HG02610 (cell line): ENCODE measurements at regions not wholly inside any gene's neighbourhood (a gene's known extent, or its start where the extent isn't known, plus 50 kb on each side); places are given as distances from the start of the nearest gene placed in this dataset.
"Not testable (repeated sequence)": the region's sequence is repeated elsewhere in the genome, so short reads cannot be mapped to it uniquely, and the experiment has no call there.

Experiments
- ATAC-seq: cut with Tn5 transposase; IDR thresholded peaks from one replicate; pipeline ENCODE4 v1.9.1; 2021; ENCODE audit warnings: mild to moderate bottlenecking, moderate library complexity; ENCODE audit not compliant: unreplicated experiment

- ATAC-seq = no peak
Observed at GRCh38 chr1:113292603-113293255, 97.6 kb upstream of the MAGI3 start.

DNA sequence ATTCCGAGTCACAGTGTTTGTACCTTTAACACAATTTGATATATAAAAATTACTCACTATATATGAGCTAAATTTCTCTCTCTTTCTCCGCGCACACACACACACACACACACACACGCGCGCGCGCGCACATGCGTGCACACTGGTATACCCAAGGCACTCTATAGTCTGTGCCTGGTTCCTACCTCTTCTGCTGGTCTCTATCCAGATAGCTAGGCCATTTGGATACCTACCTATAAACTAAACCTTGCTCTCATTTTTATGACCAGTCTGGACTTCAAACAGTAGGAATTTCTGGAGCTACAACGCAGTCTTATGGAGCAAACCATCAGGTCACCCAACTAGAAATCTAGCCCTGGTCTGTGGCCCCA is 97.1 kb upstream of the MAGI3 start:
- ATAC-seq = no peak

DNA sequence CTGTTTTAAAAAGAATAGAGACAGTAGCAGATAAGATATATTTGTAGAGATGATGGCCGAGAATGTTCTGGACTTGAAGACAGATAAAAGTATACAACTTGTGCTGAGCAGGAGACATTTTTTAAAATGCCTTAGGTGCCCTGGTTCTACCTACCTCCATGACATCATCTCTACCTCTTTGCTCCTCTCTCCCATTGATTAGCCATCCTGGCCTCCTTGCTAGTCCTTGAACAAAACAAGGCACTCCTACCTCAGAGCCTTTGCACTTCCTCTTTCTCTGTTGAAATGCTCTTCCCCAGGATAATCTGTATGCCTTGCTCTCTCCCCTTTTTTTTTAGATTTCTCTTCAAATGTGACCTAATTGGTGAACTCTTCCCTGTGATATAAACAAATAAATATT is 92.6 kb upstream of the MAGI3 start:
- ATAC-seq = no peak

- ATAC-seq = no peak
Observed at GRCh38 chr1:113298941-113299340, 91.4 kb upstream of the MAGI3 start.

GRCh38 chr1:113302636-113303035 is 87.7 kb upstream of the MAGI3 start:
- no peak for ATAC-seq

DNA sequence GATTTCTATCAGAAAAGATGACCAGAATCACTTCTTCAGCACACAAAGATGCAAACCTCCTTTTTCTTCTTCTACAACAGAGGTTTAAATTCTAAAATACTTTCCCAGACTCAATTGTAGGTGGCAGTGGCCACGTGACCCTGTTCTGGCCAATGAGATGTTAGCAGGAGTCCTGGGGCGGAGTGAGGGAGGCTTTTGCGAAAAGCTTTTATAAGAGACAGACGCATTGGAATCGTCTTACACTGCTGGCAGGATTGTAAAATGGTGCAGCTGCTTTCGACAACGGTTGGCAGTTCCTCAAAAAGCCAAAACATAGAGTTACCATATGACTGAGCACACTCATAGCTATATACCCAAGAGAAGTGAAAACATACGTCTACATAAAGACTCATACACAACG is 87.0 kb upstream of the MAGI3 start:
- no peak for ATAC-seq

DNA sequence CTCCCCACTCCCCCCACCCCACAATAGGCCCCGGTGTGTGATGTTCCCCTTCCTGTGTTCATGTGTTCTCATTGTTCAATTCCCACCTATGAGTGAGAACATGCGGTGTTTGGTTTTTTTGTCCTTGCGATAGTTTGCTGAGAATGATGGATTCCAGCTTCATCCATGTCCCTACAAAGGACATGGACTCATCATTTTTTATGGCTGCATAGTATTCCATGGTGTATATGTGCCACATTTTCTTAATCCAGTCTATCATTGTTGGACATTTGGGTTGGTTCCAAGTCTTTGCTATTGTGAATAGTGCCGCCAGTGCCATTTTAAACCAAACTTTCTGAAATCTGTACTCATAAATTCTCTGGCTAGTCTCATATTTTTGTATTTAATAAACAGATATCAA is 85.3 kb upstream of the MAGI3 start:
- ATAC-seq = not testable (repeated sequence)

DNA sequence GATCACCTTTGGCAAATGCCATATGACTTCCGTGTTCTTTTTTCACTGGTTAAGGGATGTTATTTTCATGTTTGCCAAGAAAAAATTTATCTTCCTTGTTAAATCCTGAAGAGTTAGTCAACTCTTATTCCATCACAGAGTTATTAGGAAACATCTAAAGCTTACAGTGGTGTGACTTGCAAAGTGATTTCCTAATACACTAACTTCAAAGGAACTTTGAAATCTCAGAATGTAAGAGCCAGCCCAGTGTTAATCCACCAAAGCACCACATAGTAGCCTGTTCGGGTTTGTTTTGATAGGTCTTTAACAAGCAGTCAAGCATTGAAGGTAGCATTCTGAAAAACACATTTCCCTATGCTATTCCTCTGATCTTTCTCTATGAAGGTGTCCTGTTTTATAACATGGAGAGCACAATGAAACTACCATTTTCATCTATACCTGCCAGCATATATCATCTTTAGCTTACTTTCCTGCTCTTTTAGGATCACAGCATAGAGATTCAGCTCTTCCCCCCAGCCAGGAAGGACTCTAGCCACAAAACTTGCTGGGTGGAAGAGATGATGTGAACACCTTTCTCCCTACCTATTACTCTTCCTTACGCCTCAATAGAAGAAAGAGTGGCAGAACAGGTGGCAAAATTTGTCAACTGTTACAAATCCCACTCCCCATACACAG is 82.4 kb upstream of the MAGI3 start:
- no peak for ATAC-seq

DNA sequence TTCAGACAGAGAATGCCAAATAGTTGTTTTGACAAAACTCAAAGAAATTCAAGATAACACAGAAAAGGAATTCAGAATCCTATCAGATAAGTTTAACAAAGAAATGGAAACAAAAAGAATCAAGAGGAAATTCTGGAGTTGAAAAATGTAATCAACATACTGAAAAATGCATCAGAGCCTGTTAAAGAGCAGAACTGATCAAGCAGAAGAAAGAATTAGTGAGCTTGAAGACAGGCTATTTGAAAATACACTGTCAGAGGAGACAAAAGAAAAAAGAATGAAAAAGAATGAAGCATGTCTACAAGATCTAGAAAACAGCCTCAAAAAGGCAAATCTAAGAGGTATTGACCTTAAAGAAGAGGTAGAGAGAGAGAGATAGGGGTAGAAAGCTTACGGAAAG is 77.7 kb upstream of the MAGI3 start:
- ATAC-seq = not testable (repeated sequence)

DNA sequence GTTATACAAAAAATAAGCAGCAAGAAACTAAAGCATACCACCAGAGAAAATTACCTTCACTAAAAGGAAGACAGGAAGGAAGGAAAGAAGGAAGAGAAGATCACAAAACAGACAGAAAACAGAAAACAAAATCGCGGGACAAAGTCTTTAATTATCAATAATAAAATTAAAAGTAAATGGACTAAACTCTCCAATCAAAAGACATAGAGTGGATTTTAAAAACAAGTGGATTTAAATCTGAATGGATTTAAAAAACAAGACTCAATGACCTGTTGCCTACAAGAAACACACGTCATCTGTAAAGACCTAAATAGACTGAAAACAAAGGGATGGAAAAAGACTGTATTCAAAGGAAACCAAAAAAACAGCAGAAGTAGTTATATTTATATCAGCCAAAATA is 75.7 kb upstream of the MAGI3 start:
- no peak for ATAC-seq

DNA sequence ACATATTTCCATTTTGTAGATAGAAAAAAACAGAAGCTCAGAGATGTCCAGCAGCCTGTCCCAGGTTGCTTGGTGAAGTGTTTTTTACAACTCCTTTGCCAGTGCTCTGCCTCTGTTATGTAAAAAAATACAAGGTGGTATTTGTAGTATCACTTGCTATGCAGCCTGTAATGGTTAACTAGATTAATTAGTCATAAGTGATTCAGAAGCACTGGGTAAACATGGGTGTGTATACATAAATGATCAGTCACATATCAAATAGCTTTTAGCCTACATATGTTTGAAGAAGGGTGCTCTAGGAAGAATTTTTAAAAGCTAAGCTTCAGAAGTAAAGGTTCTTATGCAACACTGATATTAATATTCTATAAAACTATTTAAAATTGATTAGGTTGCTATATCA is 70.0 kb upstream of the MAGI3 start:
- ATAC-seq = no peak

- ATAC-seq = no peak
Observed at GRCh38 chr1:113320972-113321680, 69.2 kb upstream of the MAGI3 start.

DNA sequence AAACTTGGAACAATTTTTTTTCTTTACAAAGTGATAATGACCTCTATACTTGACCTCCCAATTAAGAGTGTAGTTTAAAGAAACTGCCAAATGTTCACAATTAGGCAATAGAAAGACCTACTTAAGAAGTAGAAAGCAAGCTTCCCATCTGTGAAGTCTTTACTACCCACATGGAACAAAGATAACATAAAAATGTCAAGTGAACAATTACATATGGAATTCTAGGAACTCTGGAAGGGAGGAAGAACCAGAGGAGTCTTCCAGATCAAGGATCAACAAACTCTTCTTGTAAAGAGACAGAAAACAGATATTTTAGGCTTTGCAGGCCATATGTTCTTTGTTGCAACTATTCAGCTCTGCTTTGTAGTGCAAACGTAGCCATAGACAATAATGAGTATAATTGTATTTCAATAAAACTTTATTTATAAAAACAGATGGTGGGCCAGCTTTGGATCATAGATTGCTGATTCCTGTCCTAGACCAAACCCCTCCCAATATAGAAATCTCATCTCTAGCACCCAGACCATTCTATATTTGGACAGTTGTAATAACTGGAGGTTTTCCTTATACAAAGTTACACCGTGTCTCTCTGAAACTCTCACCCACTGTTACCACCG is 68.4 kb upstream of the MAGI3 start:
- no peak for ATAC-seq

- ATAC-seq = no peak
Observed at GRCh38 chr1:113322439-113322838, 67.9 kb upstream of the MAGI3 start.

DNA sequence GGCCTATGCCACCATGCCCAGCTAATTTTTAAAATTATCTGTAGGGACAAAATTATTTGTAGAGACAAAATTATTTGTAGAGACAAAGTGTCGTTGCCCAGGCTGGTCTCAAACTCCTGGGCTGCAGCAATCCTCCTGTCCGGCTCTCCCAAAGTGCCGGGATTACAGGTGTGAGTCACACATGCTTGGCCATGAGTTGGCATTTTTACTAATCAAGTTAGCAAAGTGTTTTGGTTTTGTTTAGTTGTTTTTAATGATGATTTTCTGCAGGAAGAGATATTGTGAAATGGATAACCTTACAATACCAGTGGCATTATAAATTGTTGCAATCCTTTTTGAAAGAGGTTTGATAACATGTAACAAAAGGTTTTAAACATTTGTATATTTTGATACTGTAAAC is 65.3 kb upstream of the MAGI3 start:
- ATAC-seq = no peak

DNA sequence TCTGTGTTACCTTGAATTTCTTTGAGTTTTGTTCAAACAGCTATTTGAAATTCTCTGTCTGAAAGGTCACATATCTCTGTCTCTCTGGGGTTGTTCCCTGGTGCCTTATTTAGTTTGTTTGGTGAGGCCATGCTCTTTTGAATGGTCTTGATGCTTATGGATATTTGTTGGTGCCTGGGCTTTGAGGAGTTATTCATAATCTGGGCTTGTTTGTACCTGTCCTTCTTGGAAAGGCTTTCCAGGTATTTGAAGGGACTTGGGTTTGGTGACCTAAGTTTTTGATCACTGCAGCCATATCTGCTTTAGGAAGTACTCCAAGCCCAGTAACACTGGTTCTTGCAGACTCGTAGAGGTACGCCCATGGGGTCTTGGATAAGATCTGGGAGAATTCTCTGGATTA is 63.3 kb upstream of the MAGI3 start:
- ATAC-seq = no peak

DNA sequence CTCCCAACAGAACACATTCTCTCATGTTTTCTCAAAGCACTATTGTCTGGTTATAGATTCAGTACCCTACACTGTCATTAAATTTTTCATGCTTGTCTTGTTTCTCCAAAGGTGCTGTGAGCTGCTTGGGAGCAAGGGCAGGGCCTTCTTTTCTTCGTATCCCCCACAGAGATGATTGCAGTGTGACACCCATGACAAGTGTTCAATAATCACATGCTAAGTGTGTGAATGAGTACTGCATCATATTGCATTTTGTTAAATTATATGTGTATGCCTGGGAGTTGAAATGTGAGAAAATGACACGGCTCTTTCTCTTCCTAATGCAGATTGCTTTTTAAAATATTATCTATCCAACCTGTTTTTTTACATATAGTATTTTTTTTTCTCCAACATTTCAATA is 57.3 kb upstream of the MAGI3 start:
- ATAC-seq = no peak

GRCh38 chr1:113340038-113340437 is 50.3 kb upstream of the MAGI3 start:
- ATAC-seq = no peak
